ENCODE measurements at regions not wholly inside any gene's neighbourhood (a gene's known extent, or its start where the extent isn't known, plus 50 kb on each side); places are given as distances from the start of the nearest gene placed in this dataset.

- H3K36me3 ChIP-seq = no peaks in the 10 kb centered on the region
- no peaks in the 10 kb centered on the region for H3K9me3 ChIP-seq
- H3K27me3 ChIP-seq = no peaks in the 10 kb centered on the region
- no peak for DNase-seq
- TF ChIP-seq POLR2A (IDR thresholded peaks at IDR 0.05) = no peak
- TF ChIP-seq, protein P1, sequence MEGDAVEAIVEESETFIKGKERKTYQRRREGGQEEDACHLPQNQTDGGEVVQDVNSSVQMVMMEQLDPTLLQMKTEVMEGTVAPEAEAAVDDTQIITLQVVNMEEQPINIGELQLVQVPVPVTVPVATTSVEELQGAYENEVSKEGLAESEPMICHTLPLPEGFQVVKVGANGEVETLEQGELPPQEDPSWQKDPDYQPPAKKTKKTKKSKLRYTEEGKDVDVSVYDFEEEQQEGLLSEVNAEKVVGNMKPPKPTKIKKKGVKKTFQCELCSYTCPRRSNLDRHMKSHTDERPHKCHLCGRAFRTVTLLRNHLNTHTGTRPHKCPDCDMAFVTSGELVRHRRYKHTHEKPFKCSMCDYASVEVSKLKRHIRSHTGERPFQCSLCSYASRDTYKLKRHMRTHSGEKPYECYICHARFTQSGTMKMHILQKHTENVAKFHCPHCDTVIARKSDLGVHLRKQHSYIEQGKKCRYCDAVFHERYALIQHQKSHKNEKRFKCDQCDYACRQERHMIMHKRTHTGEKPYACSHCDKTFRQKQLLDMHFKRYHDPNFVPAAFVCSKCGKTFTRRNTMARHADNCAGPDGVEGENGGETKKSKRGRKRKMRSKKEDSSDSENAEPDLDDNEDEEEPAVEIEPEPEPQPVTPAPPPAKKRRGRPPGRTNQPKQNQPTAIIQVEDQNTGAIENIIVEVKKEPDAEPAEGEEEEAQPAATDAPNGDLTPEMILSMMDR (IDR thresholded peaks at IDR 0.05 in 4 of 5, conservative IDR thresholded peaks at IDR 0.05 in 1 of 5) = no peak
- no peak for ATAC-seq
- intact Hi-C loops (cut with DNase I; ENCODE audit: low total_unique reads) (no loop called here), in situ Hi-C loops (cut with MboI; ENCODE audit: low sequenced_read_pairs in 4 of 4) (no loop called here)
- no peak overlapping the region for H3K4me3 ChIP-seq
- no peaks in the 10 kb centered on the region for H3K4me1 ChIP-seq
- H3K27ac ChIP-seq = no peak overlapping the region
Measured at GRCh38 chr11:81970886-81971285, 762.8 kb downstream of the FAM181B start.

DNA sequence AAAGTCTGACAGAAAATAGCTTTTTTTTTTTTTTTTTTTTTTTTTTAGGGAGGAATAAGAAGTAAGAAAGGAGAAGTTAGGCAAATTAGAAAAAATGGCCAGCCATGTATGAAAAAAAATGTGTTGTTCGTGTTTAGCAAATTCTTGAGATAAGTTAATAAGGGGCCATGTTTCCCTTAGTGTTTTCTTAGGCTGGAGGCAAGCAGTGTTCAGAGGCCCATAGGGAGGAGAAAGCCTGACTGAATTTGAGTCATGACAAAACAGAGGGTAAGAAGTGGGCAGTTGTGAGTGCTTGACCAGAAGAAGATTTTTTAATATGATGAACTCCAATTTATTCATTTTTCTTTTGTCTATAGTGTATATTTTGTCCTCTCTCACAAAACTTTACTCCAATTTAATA lies 766.4 kb downstream of the FAM181B start:
- H3K4me1 ChIP-seq = no peaks in the 10 kb centered on the region
- TF ChIP-seq, protein P1 (IDR thresholded peaks at IDR 0.05 in 4 of 5, conservative IDR thresholded peaks at IDR 0.05 in 1 of 5) = no peak
- no peak for TF ChIP-seq POLR2A (IDR thresholded peaks at IDR 0.05)
- no peak overlapping the region for H3K27ac ChIP-seq
- DNase-seq (no peak), ATAC-seq (no peak)
- no peaks in the 10 kb centered on the region for H3K9me3 ChIP-seq
- H3K27me3 ChIP-seq = no peaks in the 10 kb centered on the region
- in situ Hi-C loops (cut with MboI; ENCODE audit: low sequenced_read_pairs in 4 of 4) (no loop called here), intact Hi-C loops (cut with DNase I; ENCODE audit: low total_unique reads) (no loop called here)
- H3K4me3 ChIP-seq = no peak overlapping the region
- H3K36me3 ChIP-seq = no peaks in the 10 kb centered on the region

GRCh38 chr11:81966340-81966739 lies 767.3 kb downstream of the FAM181B start:
- H3K4me1 ChIP-seq = no peaks in the 10 kb centered on the region
- intact Hi-C loops (cut with DNase I; ENCODE audit: low total_unique reads) (no loop called here), in situ Hi-C loops (cut with MboI; ENCODE audit: low sequenced_read_pairs in 4 of 4) (no loop called here)
- no peak overlapping the region for H3K27ac ChIP-seq
- TF ChIP-seq, protein P1 (IDR thresholded peaks at IDR 0.05 in 4 of 5, conservative IDR thresholded peaks at IDR 0.05 in 1 of 5) = no peak
- no peak for TF ChIP-seq POLR2A (IDR thresholded peaks at IDR 0.05)
- no peaks in the 10 kb centered on the region for H3K27me3 ChIP-seq
- no peak for DNase-seq
- H3K4me3 ChIP-seq = no peak overlapping the region
- no peaks in the 10 kb centered on the region for H3K36me3 ChIP-seq
- H3K9me3 ChIP-seq = no peaks in the 10 kb centered on the region
- no peak for ATAC-seq

GRCh38 chr11:81963018-81963417 lies 770.6 kb downstream of the FAM181B start:
- no peak for ATAC-seq
- H3K4me1 ChIP-seq = no peaks in the 10 kb centered on the region
- no peaks in the 10 kb centered on the region for H3K36me3 ChIP-seq
- H3K9me3 ChIP-seq = no peaks in the 10 kb centered on the region
- TF ChIP-seq, protein P1 (IDR thresholded peaks at IDR 0.05 in 4 of 5, conservative IDR thresholded peaks at IDR 0.05 in 1 of 5) = no peak
- TF ChIP-seq POLR2A (IDR thresholded peaks at IDR 0.05) = no peak
- in situ Hi-C loops (cut with MboI; ENCODE audit: low sequenced_read_pairs in 4 of 4) (no loop called here), intact Hi-C loops (cut with DNase I; ENCODE audit: low total_unique reads) (no loop called here)
- no peak overlapping the region for H3K4me3 ChIP-seq
- H3K27me3 ChIP-seq = no peaks in the 10 kb centered on the region
- no peak overlapping the region for H3K27ac ChIP-seq
- no peak for DNase-seq

- no peak overlapping the region for H3K27ac ChIP-seq
- no peaks in the 10 kb centered on the region for H3K36me3 ChIP-seq
- in situ Hi-C loops (cut with MboI; ENCODE audit: low sequenced_read_pairs in 4 of 4) = no loop called here
- no peaks in the 10 kb centered on the region for H3K4me1 ChIP-seq
- H3K9me3 ChIP-seq = no peaks in the 10 kb centered on the region
- intact Hi-C loops (cut with DNase I; ENCODE audit: low total_unique reads) = no loop called here
- H3K27me3 ChIP-seq = no peaks in the 10 kb centered on the region
- no peak for DNase-seq
- no peak overlapping the region for H3K4me3 ChIP-seq
- no peak for ATAC-seq
- no peak for TF ChIP-seq POLR2A (IDR thresholded peaks at IDR 0.05)
- TF ChIP-seq, protein P1 (IDR thresholded peaks at IDR 0.05 in 4 of 5, conservative IDR thresholded peaks at IDR 0.05 in 1 of 5) = no peak
Measured at GRCh38 chr11:81960443-81960842, 773.2 kb downstream of the FAM181B start.

All from gastrocnemius medialis (tissue), 4 donors.